ENCODE measurements at regions not wholly inside any gene's neighbourhood (a gene's known extent, or its start where the extent isn't known, plus 50 kb on each side); places are given as distances from the start of the nearest gene placed in this dataset.

DNA sequence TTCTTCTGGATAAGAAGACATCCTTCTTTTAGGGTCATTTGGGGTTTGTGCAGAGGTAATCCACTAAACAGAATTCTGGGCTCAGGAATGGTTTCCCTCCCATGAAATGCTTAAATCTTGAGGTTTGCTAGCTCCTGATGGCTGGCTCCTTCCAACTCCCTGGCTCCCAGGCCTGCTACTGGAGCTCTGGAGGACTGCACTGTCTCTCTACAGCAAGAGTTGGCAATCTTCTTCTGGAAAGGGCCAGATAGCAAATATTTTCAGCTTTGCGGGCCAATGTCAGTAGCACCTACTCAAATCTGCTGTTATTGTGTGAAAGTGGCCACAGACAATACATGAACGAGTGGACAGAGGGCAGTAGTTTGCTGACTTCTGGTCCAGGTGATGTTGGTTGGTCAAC, 174.2 kb upstream of the CTBP2 start:
- TF ChIP-seq, protein P1, sequence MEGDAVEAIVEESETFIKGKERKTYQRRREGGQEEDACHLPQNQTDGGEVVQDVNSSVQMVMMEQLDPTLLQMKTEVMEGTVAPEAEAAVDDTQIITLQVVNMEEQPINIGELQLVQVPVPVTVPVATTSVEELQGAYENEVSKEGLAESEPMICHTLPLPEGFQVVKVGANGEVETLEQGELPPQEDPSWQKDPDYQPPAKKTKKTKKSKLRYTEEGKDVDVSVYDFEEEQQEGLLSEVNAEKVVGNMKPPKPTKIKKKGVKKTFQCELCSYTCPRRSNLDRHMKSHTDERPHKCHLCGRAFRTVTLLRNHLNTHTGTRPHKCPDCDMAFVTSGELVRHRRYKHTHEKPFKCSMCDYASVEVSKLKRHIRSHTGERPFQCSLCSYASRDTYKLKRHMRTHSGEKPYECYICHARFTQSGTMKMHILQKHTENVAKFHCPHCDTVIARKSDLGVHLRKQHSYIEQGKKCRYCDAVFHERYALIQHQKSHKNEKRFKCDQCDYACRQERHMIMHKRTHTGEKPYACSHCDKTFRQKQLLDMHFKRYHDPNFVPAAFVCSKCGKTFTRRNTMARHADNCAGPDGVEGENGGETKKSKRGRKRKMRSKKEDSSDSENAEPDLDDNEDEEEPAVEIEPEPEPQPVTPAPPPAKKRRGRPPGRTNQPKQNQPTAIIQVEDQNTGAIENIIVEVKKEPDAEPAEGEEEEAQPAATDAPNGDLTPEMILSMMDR (conservative IDR thresholded peaks at IDR 0.05) = no peak
- TF ChIP-seq EZH2 (IDR thresholded peaks at IDR 0.05; ENCODE audit: low read depth) = no peak
